ENCODE measurements at regions not wholly inside any gene's neighbourhood (a gene's known extent, or its start where the extent isn't known, plus 50 kb on each side); places are given as distances from the start of the nearest gene placed in this dataset.
A peak's percentile ranks its signal among the peaks of the same experiment; 100 is the strongest.
"Not testable (repeated sequence)": the region's sequence is repeated elsewhere in the genome, so short reads cannot be mapped to it uniquely, and the experiment has no call there.

- DNase-seq: no peak
These were observed 118.0 kb downstream of the RFPL4B start for GRCh38 chr6:112464901-112465665.

DNA sequence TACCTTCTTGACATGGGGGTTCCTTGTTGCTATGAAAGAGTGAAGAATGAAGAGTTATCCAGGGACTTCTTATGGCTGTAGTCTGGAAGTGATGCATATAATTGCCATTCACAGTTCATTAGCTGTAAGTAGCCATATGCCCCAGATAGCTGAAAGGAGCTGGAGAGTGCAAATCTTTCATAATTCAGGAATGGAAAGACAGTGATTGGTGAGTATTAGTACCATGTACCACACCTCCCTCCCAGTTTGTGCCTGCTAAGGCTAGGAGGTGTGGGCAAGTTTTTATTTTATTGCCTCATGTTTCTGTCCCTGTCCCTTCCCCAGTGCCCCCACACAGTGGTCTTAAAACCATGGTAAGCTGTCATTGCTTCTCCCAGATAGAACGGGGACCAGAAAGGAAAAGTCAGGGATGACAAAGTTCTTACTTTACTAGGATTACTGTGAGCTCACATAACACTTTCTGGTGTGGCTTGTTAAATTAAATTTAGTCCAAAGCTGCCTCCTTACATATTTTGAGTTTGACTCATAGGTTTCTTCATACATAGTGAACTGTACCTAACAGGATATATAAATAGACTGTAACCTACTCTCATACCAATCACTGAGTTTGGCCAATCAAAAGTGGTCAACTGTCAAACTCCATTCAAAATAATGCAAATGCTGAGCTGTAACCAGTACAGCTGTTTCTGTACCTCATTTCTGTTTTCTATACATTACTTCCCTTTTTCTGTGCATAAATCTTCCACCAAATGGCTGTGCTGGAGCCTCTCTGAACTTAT lies 119.4 kb downstream of the RFPL4B start:
- DNase-seq: no peak

GRCh38 chr6:112468359-112468758 lies 121.2 kb downstream of the RFPL4B start:
- peak; percentile 14 for DNase-seq

DNA sequence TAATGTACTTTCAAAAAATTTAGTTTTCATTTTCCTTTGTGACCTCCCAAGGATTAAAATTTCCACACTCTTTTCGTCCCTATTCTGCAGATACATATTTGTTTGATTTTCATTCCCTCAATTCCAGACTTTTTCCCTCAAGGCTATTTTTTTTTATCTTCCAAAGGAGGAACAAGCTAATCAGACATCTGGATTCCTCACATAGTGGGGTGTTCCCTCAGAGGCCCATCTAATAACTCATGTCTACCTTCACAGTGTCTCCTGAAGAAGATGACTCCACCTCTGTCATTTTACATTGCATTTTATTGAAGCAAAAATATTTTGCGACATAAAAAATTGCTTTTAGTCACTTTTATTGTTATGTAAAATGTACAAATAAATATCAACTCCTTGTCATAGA lies 122.2 kb downstream of the RFPL4B start:
- DNase-seq: no peak

DNA sequence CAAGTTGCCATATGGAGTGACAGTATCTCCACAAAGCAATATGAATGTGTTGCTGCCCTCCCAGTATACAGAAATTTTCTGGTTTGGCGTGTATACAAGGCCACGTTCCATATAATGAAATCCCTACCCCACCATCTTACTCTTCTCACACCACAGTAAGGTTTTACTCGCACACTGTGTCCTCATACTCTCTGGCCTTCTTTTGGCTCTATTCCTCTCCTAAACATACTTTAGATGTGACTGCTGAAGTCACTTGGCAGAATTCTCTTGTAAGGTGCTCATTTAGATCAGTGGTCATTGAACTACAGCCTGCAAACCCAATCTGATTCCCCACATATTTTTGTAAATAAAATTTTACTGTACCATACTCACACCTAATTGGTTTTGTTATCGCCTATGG lies 123.2 kb downstream of the RFPL4B start:
- no peak for DNase-seq

- DNase-seq: no peak
These were observed 123.8 kb downstream of the RFPL4B start for GRCh38 chr6:112470950-112471349.

DNA sequence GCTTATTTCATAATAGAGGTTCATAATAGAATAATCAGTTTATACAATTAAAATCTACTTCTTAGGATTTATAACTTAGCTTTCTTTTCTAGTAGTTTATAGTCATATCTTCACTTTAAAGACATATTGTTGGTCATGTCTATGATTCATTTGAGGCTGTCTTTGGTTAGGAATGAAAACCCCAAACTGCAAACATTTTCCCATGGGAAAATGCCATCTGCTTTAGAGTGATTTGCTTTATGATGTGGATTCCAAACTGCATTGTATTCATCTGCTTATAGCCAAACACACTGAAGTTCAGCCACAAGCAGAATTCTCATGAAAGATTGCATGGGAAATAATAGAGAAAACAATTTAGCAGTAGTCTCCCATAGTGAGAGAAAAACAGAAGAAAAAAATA lies 128.0 kb downstream of the RFPL4B start:
- DNase-seq: peak; percentile 18

GRCh38 chr6:112477125-112477524 lies 130.0 kb downstream of the RFPL4B start:
- DNase-seq: no peak

GRCh38 chr6:112478036-112478435 lies 130.9 kb downstream of the RFPL4B start:
- no peak for DNase-seq

GRCh38 chr6:112479975-112480374 lies 132.8 kb downstream of the RFPL4B start:
- DNase-seq: not testable (repeated sequence)

DNA sequence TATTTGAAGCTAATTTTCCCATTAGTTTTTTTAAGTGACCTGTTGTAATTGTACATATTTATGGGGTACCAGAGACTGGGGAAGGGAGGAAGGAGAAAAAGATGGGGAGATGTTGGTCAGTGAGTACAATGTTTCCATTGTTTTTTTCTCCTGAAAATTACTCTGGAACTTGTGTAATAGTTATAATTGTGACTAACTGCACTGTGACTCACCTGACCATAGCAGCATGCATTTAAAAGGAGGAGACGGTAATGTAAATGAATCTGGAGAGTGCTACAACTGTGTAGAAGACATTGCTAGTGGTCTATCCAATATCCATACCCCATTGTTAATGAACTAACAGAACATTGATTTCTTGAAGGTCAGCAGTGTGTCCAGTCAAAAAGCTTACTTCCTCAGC lies 133.4 kb downstream of the RFPL4B start:
- DNase-seq: no peak

GRCh38 chr6:112481211-112481610 lies 134.1 kb downstream of the RFPL4B start:
- DNase-seq: no peak

DNA sequence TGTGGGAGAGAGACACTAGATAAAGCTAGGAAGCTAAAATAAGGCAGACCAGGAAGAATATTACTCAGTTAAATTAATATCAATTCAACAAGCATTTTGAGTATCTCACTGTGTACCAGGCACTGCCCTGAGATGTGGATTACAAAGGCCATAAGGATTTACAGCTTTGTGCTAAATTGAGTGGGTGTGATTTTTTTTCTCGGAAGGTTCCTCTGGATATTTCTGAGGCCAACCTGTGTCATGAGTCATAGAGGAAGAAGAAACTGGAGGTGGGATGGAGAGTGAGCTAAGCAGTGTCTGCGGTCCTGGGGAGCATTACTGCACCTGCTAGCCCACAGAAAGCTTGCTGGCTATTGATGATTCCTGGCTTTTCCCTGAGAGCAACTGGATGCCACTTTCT lies 135.2 kb downstream of the RFPL4B start:
- no peak for DNase-seq

DNA sequence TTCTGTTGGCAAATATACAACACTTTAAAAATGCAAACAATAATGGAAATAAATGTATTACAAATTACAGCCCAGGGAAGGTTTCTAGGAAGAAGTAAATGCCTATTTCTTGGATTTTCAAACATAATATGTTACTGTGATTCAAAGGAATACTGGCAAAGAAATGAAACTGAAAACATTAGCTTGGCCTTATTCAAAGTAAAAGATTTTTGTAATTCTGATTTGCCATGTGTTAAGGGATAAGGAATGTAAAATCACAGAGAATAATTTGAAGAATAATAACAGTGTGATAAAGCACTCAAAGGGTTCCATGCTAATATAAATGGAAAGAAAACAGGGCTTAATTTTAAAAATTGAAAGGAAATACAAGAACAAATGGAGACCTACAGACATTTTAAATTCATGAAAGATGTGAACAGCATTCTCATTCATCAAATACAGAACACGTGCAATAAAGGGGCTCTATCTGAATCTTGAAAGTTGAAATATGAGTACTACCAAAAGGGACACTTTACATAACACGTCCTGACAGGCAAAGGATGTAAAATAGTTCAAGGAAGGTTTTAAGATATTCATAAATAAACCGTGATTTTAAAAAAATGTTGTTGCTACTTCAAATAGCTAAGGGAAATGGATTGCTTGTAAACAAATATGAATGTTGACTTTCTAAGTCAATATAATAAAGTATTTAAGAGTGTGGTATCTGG lies 138.1 kb downstream of the RFPL4B start:
- no peak for DNase-seq

- no peak for DNase-seq
These were observed 138.7 kb downstream of the RFPL4B start for GRCh38 chr6:112485827-112486212.

DNA sequence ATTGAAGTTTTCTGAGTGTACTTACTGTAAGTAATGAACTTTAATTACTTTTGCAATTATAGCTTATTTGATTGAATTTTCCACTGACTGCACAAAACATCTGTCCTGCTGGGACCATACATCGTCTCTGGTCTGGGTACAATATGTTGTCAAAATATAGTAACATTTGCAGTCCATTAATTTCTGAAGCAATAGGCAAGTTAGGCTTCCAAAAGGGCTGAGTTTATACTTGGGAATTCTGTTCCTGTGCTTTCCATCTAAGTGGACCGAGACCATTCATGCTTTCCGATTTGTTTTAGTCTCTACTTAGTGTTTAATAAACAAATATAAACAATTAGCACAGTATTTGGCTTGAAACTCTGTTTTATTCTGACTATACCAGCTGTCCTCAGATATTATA lies 139.3 kb downstream of the RFPL4B start:
- DNase-seq: no peak

DNA sequence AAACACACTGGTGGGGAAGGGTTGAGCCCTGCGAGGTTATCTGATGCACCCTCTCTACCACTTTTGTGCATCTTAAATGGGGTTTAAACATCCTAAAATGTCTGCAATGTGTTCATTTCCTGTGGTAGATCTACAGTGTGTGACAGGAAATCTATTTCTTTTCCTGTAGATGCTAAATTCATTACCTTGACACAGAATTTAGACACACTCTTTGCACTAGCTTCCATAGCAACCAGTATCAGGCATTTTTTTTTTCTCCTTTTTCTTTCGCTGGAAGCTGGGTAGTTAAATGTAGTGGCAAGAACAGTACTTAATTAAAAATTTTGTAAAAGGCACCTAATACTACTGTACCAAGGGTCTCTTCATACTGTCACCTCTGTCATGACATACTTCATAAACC lies 141.1 kb downstream of the RFPL4B start:
- DNase-seq: no peak

- DNase-seq: no peak
These were observed 154.6 kb downstream of the RFPL4B start for GRCh38 chr6:112501705-112502104.

DNA sequence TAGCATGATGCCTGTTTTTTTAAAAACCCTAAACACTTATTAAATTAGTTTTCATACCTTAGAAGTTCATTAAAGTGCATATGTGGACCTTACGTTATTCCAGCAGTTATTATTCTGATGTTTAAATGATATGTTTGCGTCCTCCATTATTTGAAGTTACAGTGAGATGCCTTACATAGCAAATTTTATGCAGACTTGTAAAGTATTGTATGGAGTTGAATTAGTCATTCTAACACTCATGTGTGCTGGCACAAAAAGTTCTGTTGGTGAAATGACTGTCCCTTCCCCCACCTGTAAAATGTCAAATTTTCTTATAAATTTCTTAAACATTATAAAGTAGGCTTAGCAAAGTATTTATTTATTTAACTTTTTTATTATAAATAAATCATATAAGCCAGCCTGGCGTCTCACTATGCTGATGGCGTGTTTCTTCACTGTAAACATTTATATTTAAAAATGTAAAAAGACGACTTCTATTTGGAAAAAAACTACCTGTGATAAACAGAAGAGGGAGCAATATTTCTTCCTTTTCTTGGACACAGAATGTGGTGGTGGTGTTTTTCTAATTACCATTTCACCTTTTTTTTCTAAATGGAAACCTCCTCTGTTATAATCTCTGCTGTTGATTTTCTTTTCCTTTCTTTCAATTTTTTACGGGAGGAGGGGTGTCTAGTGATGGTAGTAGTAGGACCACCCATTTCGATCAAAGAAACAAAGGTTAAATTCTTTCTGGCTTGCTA lies 155.4 kb downstream of the RFPL4B start:
- DNase-seq: no peak

DNA sequence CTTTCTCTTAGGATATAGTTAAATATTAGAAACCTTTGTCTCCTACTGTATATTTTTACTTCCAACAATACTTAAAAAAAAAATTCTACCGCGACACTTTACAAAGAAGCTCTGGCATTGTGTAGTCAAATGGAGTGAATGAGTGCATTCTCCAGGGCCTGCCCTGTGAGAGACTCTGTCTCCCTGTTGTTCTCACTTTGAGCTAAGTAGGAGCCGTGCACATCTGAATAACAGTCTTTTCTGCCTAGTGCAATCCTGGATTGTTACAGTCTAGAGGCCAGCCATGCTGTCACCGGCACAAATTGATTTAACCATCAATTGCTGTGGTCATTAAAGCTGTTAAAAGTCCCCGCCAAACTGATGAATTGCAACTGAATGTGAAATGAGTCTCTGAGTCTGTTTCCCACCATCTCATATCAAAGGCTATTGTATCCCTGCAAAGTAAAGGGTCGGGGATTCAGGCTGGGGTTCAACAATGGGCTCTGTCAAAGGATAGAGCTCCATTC lies 156.0 kb downstream of the RFPL4B start:
- no peak for DNase-seq

DNA sequence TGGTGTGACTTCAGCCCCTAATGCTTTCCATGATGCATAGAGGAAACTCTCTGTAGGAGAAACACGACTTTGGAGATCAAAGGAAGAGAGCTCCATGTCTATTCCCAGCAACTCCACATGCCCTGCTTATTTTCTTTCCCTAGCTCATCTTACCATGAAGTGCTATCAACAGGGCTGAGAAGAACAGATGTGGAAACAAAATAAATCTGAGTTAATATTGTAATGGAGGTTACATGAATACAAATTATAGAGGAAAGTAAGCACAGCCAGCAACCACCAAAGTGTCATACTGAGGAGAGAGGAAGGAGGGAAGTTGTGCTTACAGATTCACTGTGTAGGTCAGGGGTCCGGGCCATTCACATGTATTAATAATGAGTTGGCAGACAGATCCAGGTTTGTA lies 157.5 kb downstream of the RFPL4B start:
- no peak for DNase-seq

GRCh38 chr6:112511441-112511840 lies 164.3 kb downstream of the RFPL4B start:
- DNase-seq: no peak

DNA sequence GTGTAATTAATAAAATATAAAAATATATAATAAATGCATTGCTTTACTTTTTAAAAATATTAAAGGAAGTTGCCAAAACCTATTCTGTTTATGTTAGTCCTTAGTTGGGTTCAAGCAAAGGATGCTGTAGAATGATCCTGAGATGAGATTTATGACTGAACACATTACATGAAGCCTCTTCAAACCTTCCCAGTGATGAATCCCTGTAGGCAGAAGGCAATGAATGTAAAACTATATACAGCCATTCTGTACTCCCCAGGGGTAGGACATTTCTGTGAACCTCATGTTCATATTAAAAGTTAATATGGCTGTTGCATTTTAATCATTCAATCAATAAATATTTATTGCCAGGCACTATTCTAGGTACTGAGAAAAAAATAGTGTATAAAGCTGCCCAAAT lies 166.0 kb downstream of the RFPL4B start:
- no peak for DNase-seq

Data from amniotic stem cell (primary cell).